GM18519 (cell line): ENCODE measurements at regions not wholly inside any gene's neighbourhood (a gene's known extent, or its start where the extent isn't known, plus 50 kb on each side); places are given as distances from the start of the nearest gene placed in this dataset.

ENCODE experiments used
- ATAC-seq: cut with Tn5 transposase; IDR thresholded peaks from one replicate; pipeline ENCODE4 v1.9.1; 2021; ENCODE audit warnings: mild to moderate bottlenecking, moderate library complexity; ENCODE audit not compliant: unreplicated experiment, low FRiP score

- ATAC-seq, result no peak
Measured at GRCh38 chr15:70160803-70161565, 63.3 kb upstream of the TLE3 start.

GRCh38 chr15:70160267-70160666 is 62.5 kb upstream of the TLE3 start:
- ATAC-seq, result no peak

- no peak for ATAC-seq
Measured at GRCh38 chr15:70159713-70160009, 61.9 kb upstream of the TLE3 start.

GRCh38 chr15:70159001-70159712 is 61.4 kb upstream of the TLE3 start:
- ATAC-seq, result no peak

GRCh38 chr15:70158309-70159000 is 60.7 kb upstream of the TLE3 start:
- ATAC-seq, result no peak

GRCh38 chr15:70156671-70157271 is 59.1 kb upstream of the TLE3 start:
- ATAC-seq, result no peak

- no peak for ATAC-seq
Measured at GRCh38 chr15:70154718-70155347, 57.1 kb upstream of the TLE3 start.

- ATAC-seq, result no peak
Measured at GRCh38 chr15:70153921-70154717, 56.4 kb upstream of the TLE3 start.

GRCh38 chr15:70152070-70152480 is 54.4 kb upstream of the TLE3 start:
- no peak for ATAC-seq

- ATAC-seq, result no peak
Measured at GRCh38 chr15:70151462-70151861, 53.7 kb upstream of the TLE3 start.

GRCh38 chr15:70151003-70151402 is 53.3 kb upstream of the TLE3 start:
- ATAC-seq, result no peak

GRCh38 chr15:70150405-70150747 is 52.7 kb upstream of the TLE3 start:
- ATAC-seq, result no peak

- no peak for ATAC-seq
Measured at GRCh38 chr15:70149667-70150404, 52.1 kb upstream of the TLE3 start.

GRCh38 chr15:70147778-70148177 is 50.1 kb upstream of the TLE3 start:
- no peak for ATAC-seq
